ENCODE measurements at regions not wholly inside any gene's neighbourhood (a gene's known extent, or its start where the extent isn't known, plus 50 kb on each side); places are given as distances from the start of the nearest gene placed in this dataset.

- no peak for TF ChIP-seq BACH1 (IDR thresholded peaks at IDR 0.05; ENCODE audit: low read length)
- no peak for TF ChIP-seq CEBPB (IDR thresholded peaks at IDR 0.05; ENCODE audit: low read depth, low read length)
- no peak for TF ChIP-seq RAD21 (IDR thresholded peaks at IDR 0.05 in 1 of 2, conservative IDR thresholded peaks at IDR 0.05 in 1 of 2; ENCODE audit: low read depth in 2 of 2, low read length in 2 of 2)
- H4K8ac ChIP-seq (ENCODE audit: extremely low read depth, insufficient read depth, low read length): no peak overlapping the region
- WGBS, 2 experiments (ENCODE audit: extremely low coverage in 1 of 2, insufficient coverage in 1 of 2, insufficient read length in 1 of 2, insufficient replicate concordance in 2 of 2, low coverage in 1 of 2, low lambda C conversion rate in 2 of 2, missing lambda C conversion rate in 1 of 2): 93% methylated on average over 2 of the region's 2 CpGs; no CpG with 5 or more reads in 1 of the 2 experiments
- no peak overlapping the region for H3K4me2 ChIP-seq (ENCODE audit: insufficient read depth in 1 of 2, low read depth in 2 of 2, low read length in 2 of 2)
- no peaks in the 10 kb centered on the region for H3K27me3 ChIP-seq (replicated peaks in 1 of 4; ENCODE audit: control insufficient read depth in 3 of 4, extremely low read depth in 1 of 4, insufficient read depth in 3 of 4, low read length in 3 of 4)
- H3K9me3 ChIP-seq (ENCODE audit: insufficient read depth in 2 of 2, low read depth in 1 of 2, low read length in 1 of 2): no peaks in the 10 kb centered on the region
- H3K4me1 ChIP-seq (replicated peaks in 1 of 4; ENCODE audit: control insufficient read depth in 3 of 4, insufficient read depth in 4 of 4, low read length in 3 of 4): no peaks in the 10 kb centered on the region
- no peaks in the 10 kb centered on the region for H3K79me1 ChIP-seq (ENCODE audit: low read depth, low read length)
- no peak overlapping the region for H3K9ac ChIP-seq (replicated peaks in 1 of 4; ENCODE audit: extremely low read depth in 1 of 4, low read depth in 3 of 4, low read length in 3 of 4)
- no peaks in the 10 kb centered on the region for H3K79me2 ChIP-seq (ENCODE audit: control insufficient read depth in 1 of 2, insufficient read depth in 2 of 2, low read length in 2 of 2)
- no peak overlapping the region for H2BK20ac ChIP-seq (ENCODE audit: low read length)
- H4K91ac ChIP-seq (replicated peaks; ENCODE audit: insufficient read length, low read length): no peak overlapping the region
- POLR2A ChIA-PET (ENCODE audit: partially characterized antibody): no interaction called here
- no peak overlapping the region for H3K27ac ChIP-seq (ENCODE audit: low read depth, low read length)
- no peak overlapping the region for H3K18ac ChIP-seq (ENCODE audit: extremely low read depth, low read length)
- H4K5ac ChIP-seq (ENCODE audit: insufficient read length, low read depth, low read length): no peak overlapping the region
- CTCF ChIA-PET (ENCODE audit: partially characterized antibody): no interaction called here
- no peaks in the 10 kb centered on the region for H4K20me1 ChIP-seq (replicated peaks in 1 of 2; ENCODE audit: control insufficient read depth in 1 of 2, insufficient read depth in 2 of 2, low read length in 2 of 2)
- H2AFZ ChIP-seq (ENCODE audit: low read length): no peak overlapping the region
- H3K36me3 ChIP-seq (ENCODE audit: control insufficient read depth in 2 of 4, insufficient read depth in 4 of 4, low read length in 3 of 4): no peaks in the 10 kb centered on the region
- no peak overlapping the region for H3K4me3 ChIP-seq (ENCODE audit: extremely low read depth in 1 of 4, insufficient read depth in 2 of 4, low read depth in 3 of 4, low read length in 4 of 4)
- H3K14ac ChIP-seq (ENCODE audit: insufficient read length): no peak overlapping the region
- no peak overlapping the region for H2BK12ac ChIP-seq (ENCODE audit: low read depth, low read length)
- no peak overlapping the region for H3K23ac ChIP-seq (ENCODE audit: insufficient read length)
- DNase-seq (ENCODE audit: low read depth in 1 of 2, low spot score in 2 of 2) (no peak), FAIRE-seq (no peak)
- H3K4ac ChIP-seq (replicated peaks; ENCODE audit: insufficient read length, low read depth, low read length): no peak overlapping the region
- H2BK120ac ChIP-seq (replicated peaks; ENCODE audit: low read depth, low read length): no peak overlapping the region
- H3K56ac ChIP-seq (replicated peaks; ENCODE audit: insufficient read length, low read depth, low read length): no peak overlapping the region
- no peak overlapping the region for H2BK5ac ChIP-seq (ENCODE audit: low read depth, low read length)
- no peak overlapping the region for H2AK5ac ChIP-seq (ENCODE audit: low read depth, low read length)
- no peaks in the 10 kb centered on the region for H3K23me2 ChIP-seq (ENCODE audit: low read depth, low read length)
- no peak overlapping the region for H2BK15ac ChIP-seq (ENCODE audit: low read length)
These were observed 1355.0 kb upstream of the MAP3K7 start for GRCh38 chr6:91941838-91942237.

Measured in H1 (cell line).